AG04449 (cell line): ENCODE measurements at regions not wholly inside any gene's neighbourhood (a gene's known extent, or its start where the extent isn't known, plus 50 kb on each side); places are given as distances from the start of the nearest gene placed in this dataset.

ENCODE experiments used
- CTCF ChIA-PET: fragments of 350-600 bp; formaldehyde crosslinking; extraction: SDS; loops from one replicate; lab custom pipeline; 2021; ENCODE audit warnings: antibody characterized with exemption; lab: Yijun Ruan, JAX
- POLR2A ChIA-PET: fragments of 400-600, 350-600 bp; formaldehyde crosslinking; extraction: SDS; loops from one replicate; lab custom pipeline; 2020; ENCODE audit warnings: antibody characterized with exemption, inconsistent platforms; lab: Yijun Ruan, JAX
- DNase-seq: peaks from one replicate; pipeline ENCODE4 v3.0.0-alpha.2; 2010; ENCODE audit warnings: low read depth, low spot score
- H3K4me3 ChIP-seq: 2 replicates; pipeline ENCODE4 v1.5.1; 2011; ENCODE audit warnings: low read depth, mild to moderate bottlenecking, control low read depth, low read length
- CTCF ChIP-seq: IDR thresholded peaks from one replicate; pipeline ENCODE4 v1.5.1; 2011; ENCODE audit warnings: mild to moderate bottlenecking, moderate library complexity, low read length, control low read depth, inconsistent platforms; ENCODE audit not compliant: insufficient read depth; ENCODE audit errors: missing control alignments

- no peak for DNase-seq
- POLR2A ChIA-PET, result no interaction called here
- no peak for TF ChIP-seq CTCF
- H3K4me3 ChIP-seq, result no peak overlapping the region
- CTCF ChIA-PET, result interaction anchor here (0.8 to 1.2 kb wide), 2 partner anchors 9 to 34 kb away, joined by 3 to 4 read pairs; no protein-coding TSS in a partner anchor
Observed at GRCh38 chr2:11930211-11930761, 183.9 kb downstream of the LPIN1 start.

DNA sequence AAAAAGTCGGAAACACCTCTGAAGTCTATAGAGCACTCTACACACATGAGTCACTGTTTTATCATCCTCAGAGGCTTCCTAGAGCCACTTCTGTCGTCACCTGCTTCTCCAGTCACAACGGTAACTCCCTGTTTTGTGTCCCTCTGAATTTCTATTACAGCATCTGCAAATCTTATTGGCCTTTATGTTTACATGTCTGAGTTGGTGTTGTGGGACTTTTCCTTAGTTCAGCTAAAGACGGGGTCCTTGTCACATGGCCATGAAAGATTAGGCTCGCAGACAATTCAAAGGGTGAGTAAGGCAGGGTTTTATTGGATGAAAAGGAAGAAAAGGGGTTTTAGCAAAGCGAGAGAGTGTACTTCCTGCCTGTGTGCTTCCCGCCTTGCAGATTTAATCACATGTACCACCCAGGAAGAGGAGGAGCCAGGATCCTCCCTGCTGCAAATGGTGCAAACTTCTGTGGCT lies 185.6 kb downstream of the LPIN1 start:
- ChIA-PET CTCF (no interaction called here), POLR2A (no interaction called here)
- no peak for TF ChIP-seq CTCF
- DNase-seq, result no peak
- H3K4me3 ChIP-seq, result no peak overlapping the region

GRCh38 chr2:11932962-11933361 lies 186.5 kb downstream of the LPIN1 start:
- DNase-seq, result no peak
- H3K4me3 ChIP-seq, result no peak overlapping the region
- POLR2A ChIA-PET, result no interaction called here
- CTCF ChIA-PET, result no interaction called here
- TF ChIP-seq CTCF, result no peak

- DNase-seq, result no peak
- no peak for TF ChIP-seq CTCF
- ChIA-PET CTCF (no interaction called here), POLR2A (interaction anchor here (0.6 kb wide), 1 partner anchor 672 kb away, joined by 3 read pairs; no protein-coding TSS in a partner anchor)
- H3K4me3 ChIP-seq, result no peak overlapping the region
Observed at GRCh38 chr2:11933854-11934253, 187.4 kb downstream of the LPIN1 start.

- CTCF ChIA-PET, result no interaction called here
- H3K4me3 ChIP-seq, result no peak overlapping the region
- DNase-seq, result no peak
- POLR2A ChIA-PET, result no interaction called here
- no peak for TF ChIP-seq CTCF
Observed at GRCh38 chr2:11936761-11937160, 190.3 kb downstream of the LPIN1 start.

DNA sequence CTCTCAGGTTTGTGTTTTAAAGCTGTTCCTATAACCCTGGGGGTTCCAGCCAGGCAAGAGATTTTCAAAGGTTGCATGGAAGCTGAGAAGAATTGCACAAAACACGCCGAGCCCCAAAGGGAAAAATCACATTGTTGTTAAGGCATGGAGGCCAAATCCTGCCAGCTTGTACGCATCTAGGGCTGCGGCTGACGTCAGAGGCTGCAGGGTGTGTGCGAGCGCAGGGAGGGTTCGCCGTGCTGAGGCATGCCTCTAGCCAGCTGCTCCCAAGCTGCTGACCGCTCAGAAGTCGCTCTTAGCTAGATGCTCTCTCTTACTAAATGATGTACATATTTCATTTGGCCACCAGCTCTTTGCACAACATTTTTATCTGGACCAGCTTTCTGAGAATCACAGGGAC lies 191.8 kb downstream of the LPIN1 start:
- peak; percentile 24 for DNase-seq
- POLR2A ChIA-PET, result no interaction called here
- CTCF ChIA-PET, result no interaction called here
- no peak for TF ChIP-seq CTCF
- H3K4me3 ChIP-seq, result no peak overlapping the region
